HepG2 (cell line): ENCODE measurements at regions not wholly inside any gene's neighbourhood (a gene's known extent, or its start where the extent isn't known, plus 50 kb on each side); places are given as distances from the start of the nearest gene placed in this dataset.

Experiments used
- EHMT2 ChIP-seq: fragments of 200-600 bp; sonication (generic); IDR thresholded peaks from 2 replicates; pipeline ENCODE4 v1.7.0; 2017; ENCODE audit warnings: antibody characterized with exemption, low read depth, low read length, borderline replicate concordance
- GATA4 ChIP-seq: sonication (generic); IDR thresholded peaks from 2 replicates; pipeline ENCODE4 v1.6.1; 2016; ENCODE audit warnings: antibody characterized with exemption, low read depth, borderline replicate concordance
- SRY ChIP-seq: sonication (generic); formaldehyde crosslinking; IDR thresholded peaks from 2 replicates; pipeline ENCODE4 v1.8.0; 2022; ENCODE audit warnings: mild to moderate bottlenecking, missing genetic modification reagents
- ZNF180 ChIP-seq: sonication (generic); formaldehyde crosslinking; IDR thresholded peaks from 2 replicates; pipeline ENCODE4 v1.4.0; 2020; ENCODE audit warnings: low read depth, missing genetic modification reagents, borderline replicate concordance
- ZNF256 ChIP-seq: sonication (generic); formaldehyde crosslinking; conservative IDR thresholded peaks from 2 replicates; pipeline ENCODE4 v1.4.0; 2020; ENCODE audit warnings: missing genetic modification reagents
- TF ChIP-seq, protein P1 (sequence below): sonication (generic); formaldehyde crosslinking; IDR thresholded peaks from 2 replicates; pipeline ENCODE4 v1.5.0; 2020; ENCODE audit warnings: mild to moderate bottlenecking, missing genetic modification reagents, borderline replicate concordance
- TF ChIP-seq, protein P2 (sequence below): sonication (generic); formaldehyde crosslinking; IDR thresholded peaks from 2 replicates; pipeline ENCODE4 v1.4.0; 2020; ENCODE audit warnings: mild to moderate bottlenecking, missing genetic modification reagents

DNA sequence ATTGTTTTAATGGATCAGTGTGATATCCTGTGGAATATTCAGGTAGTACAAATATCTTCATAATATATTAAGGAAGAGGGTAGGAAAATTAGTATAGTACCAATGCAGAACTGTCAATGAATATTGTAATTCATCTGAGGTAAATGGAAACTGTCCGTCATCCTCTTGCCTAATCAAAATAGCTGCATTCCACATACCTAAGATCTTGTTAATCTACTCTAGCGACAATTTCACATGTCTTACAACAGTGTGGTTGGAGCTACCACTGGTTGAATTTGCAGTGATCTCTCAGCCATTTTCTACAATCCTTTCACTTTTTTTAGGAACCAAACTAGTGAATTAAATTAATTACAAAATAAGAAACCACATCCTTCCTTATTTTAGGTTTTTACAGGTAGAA is 117.5 kb downstream of the PCDH18 start (continued):
- TF ChIP-seq, protein P1, sequence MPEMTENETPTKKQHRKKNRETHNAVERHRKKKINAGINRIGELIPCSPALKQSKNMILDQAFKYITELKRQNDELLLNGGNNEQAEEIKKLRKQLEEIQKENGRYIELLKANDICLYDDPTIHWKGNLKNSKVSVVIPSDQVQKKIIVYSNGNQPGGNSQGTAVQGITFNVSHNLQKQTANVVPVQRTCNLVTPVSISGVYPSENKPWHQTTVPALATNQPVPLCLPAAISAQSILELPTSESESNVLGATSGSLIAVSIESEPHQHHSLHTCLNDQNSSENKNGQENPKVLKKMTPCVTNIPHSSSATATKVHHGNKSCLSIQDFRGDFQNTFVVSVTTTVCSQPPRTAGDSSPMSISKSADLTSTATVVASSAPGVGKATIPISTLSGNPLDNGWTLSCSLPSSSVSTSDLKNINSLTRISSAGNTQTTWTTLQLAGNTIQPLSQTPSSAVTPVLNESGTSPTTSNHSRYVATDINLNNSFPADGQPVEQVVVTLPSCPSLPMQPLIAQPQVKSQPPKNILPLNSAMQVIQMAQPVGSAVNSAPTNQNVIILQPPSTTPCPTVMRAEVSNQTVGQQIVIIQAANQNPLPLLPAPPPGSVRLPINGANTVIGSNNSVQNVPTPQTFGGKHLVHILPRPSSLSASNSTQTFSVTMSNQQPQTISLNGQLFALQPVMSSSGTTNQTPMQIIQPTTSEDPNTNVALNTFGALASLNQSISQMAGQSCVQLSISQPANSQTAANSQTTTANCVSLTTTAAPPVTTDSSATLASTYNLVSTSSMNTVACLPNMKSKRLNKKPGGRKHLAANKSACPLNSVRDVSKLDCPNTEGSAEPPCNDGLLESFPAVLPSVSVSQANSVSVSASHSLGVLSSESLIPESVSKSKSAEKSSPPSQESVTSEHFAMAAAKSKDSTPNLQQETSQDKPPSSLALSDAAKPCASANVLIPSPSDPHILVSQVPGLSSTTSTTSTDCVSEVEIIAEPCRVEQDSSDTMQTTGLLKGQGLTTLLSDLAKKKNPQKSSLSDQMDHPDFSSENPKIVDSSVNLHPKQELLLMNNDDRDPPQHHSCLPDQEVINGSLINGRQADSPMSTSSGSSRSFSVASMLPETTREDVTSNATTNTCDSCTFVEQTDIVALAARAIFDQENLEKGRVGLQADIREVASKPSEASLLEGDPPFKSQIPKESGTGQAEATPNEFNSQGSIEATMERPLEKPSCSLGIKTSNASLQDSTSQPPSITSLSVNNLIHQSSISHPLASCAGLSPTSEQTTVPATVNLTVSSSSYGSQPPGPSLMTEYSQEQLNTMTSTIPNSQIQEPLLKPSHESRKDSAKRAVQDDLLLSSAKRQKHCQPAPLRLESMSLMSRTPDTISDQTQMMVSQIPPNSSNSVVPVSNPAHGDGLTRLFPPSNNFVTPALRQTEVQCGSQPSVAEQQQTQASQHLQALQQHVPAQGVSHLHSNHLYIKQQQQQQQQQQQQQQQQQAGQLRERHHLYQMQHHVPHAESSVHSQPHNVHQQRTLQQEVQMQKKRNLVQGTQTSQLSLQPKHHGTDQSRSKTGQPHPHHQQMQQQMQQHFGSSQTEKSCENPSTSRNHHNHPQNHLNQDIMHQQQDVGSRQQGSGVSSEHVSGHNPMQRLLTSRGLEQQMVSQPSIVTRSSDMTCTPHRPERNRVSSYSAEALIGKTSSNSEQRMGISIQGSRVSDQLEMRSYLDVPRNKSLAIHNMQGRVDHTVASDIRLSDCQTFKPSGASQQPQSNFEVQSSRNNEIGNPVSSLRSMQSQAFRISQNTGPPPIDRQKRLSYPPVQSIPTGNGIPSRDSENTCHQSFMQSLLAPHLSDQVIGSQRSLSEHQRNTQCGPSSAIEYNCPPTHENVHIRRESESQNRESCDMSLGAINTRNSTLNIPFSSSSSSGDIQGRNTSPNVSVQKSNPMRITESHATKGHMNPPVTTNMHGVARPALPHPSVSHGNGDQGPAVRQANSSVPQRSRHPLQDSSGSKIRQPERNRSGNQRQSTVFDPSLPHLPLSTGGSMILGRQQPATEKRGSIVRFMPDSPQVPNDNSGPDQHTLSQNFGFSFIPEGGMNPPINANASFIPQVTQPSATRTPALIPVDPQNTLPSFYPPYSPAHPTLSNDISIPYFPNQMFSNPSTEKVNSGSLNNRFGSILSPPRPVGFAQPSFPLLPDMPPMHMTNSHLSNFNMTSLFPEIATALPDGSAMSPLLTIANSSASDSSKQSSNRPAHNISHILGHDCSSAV: no peak
- TF ChIP-seq, protein P2, sequence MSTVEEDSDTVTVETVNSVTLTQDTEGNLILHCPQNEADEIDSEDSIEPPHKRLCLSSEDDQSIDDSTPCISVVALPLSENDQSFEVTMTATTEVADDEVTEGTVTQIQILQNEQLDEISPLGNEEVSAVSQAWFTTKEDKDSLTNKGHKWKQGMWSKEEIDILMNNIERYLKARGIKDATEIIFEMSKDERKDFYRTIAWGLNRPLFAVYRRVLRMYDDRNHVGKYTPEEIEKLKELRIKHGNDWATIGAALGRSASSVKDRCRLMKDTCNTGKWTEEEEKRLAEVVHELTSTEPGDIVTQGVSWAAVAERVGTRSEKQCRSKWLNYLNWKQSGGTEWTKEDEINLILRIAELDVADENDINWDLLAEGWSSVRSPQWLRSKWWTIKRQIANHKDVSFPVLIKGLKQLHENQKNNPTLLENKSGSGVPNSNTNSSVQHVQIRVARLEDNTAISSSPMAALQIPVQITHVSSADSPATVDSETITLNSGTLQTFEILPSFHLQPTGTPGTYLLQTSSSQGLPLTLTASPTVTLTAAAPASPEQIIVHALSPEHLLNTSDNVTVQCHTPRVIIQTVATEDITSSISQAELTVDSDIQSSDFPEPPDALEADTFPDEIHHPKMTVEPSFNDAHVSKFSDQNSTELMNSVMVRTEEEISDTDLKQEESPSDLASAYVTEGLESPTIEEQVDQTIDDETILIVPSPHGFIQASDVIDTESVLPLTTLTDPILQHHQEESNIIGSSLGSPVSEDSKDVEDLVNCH (CRISPR knock-in tag): no peak
- TF ChIP-seq EHMT2 (no peak), SRY (CRISPR knock-in tag) (no peak), GATA4 (no peak), ZNF180 (CRISPR knock-in tag) (no peak), ZNF256 (CRISPR knock-in tag) (no peak)
